Tibial nerve (tissue), 3 donors: ENCODE measurements at regions not wholly inside any gene's neighbourhood (a gene's known extent, or its start where the extent isn't known, plus 50 kb on each side); places are given as distances from the start of the nearest gene placed in this dataset.

Experiments
- POLR2A ChIP-seq, 2 donors: fragments of 450-650 bp; IDR thresholded peaks; one replicate each; pipeline ENCODE4 v1.6.1; 2017; ENCODE audit warnings: antibody characterized with exemption in 2 of 2, mild to moderate bottlenecking in 2 of 2, moderate library complexity in 2 of 2
- TF ChIP-seq, protein P1 (sequence below), 5 experiments: fragments of 200-600 bp in 3 of 5; fragments of 450-650 bp in 2 of 5; sonication (generic) in 3 of 5; IDR thresholded peaks; one replicate each; pipeline ENCODE4 v1.5.1; 2016 to 2019; ENCODE audit warnings: antibody characterized with exemption in 5 of 5, mild to moderate bottlenecking in 3 of 5, moderate library complexity in 2 of 5

DNA sequence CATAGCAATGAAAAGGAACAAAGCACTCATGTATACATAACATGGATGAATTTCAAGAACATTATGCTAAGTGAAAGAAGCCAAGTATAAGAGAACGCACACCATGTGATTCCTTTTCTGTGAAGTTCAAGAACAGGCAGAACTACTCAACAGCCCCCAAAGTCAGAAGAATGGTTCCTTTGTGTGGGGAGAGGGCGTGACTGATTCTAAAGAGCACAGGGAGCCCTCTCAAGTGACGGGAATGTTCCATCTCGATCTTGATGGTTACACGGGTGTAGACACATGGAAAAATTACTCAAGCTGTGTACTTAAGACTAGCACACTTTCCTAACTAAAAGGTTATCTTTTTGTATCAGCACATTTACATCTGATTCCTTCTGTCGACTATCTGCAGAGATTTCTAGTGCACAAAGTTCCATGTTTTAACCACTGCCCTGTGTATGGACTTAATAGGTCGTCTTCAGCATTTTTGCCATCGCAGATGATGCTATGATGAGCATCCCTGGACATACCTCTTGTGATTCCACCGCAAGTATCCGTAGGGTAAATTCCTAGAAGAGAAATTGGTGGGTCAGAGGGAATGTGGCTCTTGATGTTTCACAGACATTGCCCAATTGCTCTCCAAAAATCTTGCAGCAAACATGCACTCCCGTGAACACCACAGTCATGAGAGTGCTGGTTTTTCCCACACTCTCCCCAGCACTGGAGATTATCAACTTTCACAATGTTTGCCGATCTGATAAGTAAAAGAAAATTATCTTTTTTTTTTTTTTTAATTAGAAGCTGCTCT, 279.3 kb downstream of the BMP7 start:
- no peak for TF ChIP-seq POLR2A (IDR thresholded peaks at IDR 0.05)
- TF ChIP-seq, protein P1, sequence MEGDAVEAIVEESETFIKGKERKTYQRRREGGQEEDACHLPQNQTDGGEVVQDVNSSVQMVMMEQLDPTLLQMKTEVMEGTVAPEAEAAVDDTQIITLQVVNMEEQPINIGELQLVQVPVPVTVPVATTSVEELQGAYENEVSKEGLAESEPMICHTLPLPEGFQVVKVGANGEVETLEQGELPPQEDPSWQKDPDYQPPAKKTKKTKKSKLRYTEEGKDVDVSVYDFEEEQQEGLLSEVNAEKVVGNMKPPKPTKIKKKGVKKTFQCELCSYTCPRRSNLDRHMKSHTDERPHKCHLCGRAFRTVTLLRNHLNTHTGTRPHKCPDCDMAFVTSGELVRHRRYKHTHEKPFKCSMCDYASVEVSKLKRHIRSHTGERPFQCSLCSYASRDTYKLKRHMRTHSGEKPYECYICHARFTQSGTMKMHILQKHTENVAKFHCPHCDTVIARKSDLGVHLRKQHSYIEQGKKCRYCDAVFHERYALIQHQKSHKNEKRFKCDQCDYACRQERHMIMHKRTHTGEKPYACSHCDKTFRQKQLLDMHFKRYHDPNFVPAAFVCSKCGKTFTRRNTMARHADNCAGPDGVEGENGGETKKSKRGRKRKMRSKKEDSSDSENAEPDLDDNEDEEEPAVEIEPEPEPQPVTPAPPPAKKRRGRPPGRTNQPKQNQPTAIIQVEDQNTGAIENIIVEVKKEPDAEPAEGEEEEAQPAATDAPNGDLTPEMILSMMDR (IDR thresholded peaks at IDR 0.05), result no peak
